ENCODE measurements at regions not wholly inside any gene's neighbourhood (a gene's known extent, or its start where the extent isn't known, plus 50 kb on each side); places are given as distances from the start of the nearest gene placed in this dataset.
"Not testable (repeated sequence)": the region's sequence is repeated elsewhere in the genome, so short reads cannot be mapped to it uniquely, and the experiment has no call there.

DNA sequence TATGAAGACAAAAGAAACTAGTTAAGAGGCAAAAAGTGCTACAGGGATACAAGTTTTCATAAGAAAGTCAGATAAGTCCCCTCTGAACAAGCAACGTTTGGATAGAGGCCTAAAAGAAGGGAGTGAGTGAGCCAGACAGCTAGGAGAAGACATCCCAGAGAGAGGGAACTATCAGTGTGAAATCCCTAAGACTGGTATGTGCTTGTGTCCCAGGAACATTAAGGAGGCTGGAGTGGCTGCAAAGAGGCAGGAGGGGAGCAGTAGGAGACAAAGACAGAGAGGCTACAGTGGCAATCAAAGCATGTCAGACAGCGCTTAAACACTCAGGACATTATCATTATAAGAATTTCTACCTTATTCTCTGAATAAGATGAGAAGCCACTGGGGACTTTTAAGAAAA, 139.1 kb upstream of the STK32A start:
- intact Hi-C loops (cut with DNase I, micrococcal nuclease): no loop called here
- ATAC-seq (no peak), DNase-seq (no peak)
- H3K36me3 ChIP-seq (ENCODE audit: low read depth): no peaks in the 10 kb centered on the region
- no peaks in the 10 kb centered on the region for H3K4me1 ChIP-seq (ENCODE audit: low read depth)
- TF ChIP-seq, protein P1, sequence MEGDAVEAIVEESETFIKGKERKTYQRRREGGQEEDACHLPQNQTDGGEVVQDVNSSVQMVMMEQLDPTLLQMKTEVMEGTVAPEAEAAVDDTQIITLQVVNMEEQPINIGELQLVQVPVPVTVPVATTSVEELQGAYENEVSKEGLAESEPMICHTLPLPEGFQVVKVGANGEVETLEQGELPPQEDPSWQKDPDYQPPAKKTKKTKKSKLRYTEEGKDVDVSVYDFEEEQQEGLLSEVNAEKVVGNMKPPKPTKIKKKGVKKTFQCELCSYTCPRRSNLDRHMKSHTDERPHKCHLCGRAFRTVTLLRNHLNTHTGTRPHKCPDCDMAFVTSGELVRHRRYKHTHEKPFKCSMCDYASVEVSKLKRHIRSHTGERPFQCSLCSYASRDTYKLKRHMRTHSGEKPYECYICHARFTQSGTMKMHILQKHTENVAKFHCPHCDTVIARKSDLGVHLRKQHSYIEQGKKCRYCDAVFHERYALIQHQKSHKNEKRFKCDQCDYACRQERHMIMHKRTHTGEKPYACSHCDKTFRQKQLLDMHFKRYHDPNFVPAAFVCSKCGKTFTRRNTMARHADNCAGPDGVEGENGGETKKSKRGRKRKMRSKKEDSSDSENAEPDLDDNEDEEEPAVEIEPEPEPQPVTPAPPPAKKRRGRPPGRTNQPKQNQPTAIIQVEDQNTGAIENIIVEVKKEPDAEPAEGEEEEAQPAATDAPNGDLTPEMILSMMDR (IDR thresholded peaks at IDR 0.05): no peak
- H3K4me3 ChIP-seq: no peak overlapping the region
- H3K9me3 ChIP-seq: no peaks in the 10 kb centered on the region

DNA sequence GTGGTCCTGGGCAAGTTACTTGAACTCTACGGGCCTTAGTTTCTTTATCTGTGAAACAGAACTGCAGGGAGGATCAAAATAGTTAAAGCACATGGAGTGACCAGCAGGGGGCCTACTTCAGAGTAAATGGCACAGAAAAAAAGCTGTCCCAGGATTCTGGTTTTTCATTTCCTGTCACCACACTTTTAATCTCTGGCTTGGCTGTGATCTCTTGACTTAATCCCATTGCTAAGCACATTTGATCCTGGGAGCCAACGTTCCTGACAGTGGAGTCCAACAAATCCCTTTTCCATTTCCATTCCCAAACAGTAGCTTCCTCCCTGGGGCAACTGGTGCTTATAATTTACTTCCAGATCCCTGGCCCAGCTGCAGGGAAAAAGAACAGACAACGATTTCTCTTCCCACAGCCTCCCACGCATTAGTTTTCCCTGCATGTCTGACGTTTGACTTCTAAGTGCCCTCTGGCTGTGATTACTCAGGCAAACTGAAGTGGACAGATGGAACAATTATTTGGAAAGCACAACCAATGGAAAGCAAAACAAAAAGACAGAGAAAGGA, 136.5 kb upstream of the STK32A start:
- intact Hi-C loops (cut with DNase I, micrococcal nuclease): no loop called here
- peak; percentile 35 for ATAC-seq
- no peaks in the 10 kb centered on the region for H3K36me3 ChIP-seq (ENCODE audit: low read depth)
- H3K4me3 ChIP-seq: no peak overlapping the region
- no peaks in the 10 kb centered on the region for H3K9me3 ChIP-seq
- peak in 1 of 3 donors; percentile 71 for DNase-seq
- no peaks in the 10 kb centered on the region for H3K4me1 ChIP-seq (ENCODE audit: low read depth)
- TF ChIP-seq, protein P1 (IDR thresholded peaks at IDR 0.05): peak; percentile 16

DNA sequence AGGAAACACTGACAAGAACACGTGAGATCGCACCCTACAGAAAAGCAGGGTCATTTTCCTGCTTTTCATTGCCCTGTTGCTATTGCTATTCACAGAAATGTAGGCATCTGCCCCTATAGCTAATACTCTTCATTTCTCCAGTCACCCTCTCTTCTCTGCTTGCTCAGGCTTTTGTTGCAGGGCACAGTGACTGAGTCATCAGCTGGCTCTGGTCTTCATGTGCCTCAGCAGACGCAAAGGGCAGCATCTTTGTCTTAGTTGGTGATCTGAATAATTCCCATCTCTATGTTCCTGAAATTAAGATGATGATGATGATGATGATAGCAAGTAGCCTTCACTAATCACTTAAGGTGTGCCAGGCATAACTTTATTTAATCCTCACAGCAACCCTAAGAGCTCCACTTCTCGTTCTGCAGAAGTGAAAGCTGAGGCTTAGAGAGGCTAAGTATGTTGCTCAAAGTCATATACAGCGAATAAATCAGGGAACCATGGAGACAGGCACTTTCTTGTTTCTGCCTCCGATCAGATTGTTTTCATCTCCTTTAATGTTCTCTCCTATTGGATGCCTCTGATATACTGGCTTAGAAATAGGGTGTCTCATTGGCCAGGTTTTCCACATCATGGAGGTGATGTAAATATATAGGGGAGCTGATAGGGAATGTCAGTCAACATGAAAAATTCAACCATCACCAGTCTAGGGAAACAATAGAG, 133.0 kb upstream of the STK32A start:
- Histone ChIP-seq H3K4me3 (no peak overlapping the region), H3K9me3 (no peaks in the 10 kb centered on the region), H3K4me1 (ENCODE audit: low read depth) (no peaks in the 10 kb centered on the region), H3K36me3 (ENCODE audit: low read depth) (no peaks in the 10 kb centered on the region)
- TF ChIP-seq, protein P1 (IDR thresholded peaks at IDR 0.05): no peak
- no peak for DNase-seq
- ATAC-seq: no peak
- intact Hi-C loops (cut with DNase I, micrococcal nuclease): no loop called here

DNA sequence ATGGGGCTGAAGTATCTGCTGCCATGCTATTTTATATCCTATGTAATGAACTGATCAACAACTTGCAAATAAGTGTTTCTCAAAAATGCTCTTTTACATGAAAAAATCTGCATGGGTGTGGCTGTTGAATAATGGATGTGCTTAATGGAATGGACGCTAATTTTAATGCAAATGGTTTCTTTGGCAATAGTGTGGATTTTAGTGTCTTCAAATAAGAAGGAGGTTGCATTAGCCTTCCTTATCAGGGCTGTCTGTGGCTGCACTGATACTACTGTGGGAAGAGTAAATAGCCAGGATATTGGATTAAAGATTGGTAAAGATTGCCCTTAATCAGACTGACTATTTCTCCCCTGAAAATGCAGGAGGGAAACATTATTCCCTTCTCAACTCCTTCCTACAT, 121.9 kb upstream of the STK32A start:
- H3K9me3 ChIP-seq: no peaks in the 10 kb centered on the region
- ATAC-seq: no peak
- no peaks in the 10 kb centered on the region for H3K4me1 ChIP-seq (ENCODE audit: low read depth)
- intact Hi-C loops (cut with DNase I, micrococcal nuclease): no loop called here
- TF ChIP-seq, protein P1 (IDR thresholded peaks at IDR 0.05): no peak
- no peak overlapping the region for H3K4me3 ChIP-seq
- DNase-seq: no peak
- no peaks in the 10 kb centered on the region for H3K36me3 ChIP-seq (ENCODE audit: low read depth)

DNA sequence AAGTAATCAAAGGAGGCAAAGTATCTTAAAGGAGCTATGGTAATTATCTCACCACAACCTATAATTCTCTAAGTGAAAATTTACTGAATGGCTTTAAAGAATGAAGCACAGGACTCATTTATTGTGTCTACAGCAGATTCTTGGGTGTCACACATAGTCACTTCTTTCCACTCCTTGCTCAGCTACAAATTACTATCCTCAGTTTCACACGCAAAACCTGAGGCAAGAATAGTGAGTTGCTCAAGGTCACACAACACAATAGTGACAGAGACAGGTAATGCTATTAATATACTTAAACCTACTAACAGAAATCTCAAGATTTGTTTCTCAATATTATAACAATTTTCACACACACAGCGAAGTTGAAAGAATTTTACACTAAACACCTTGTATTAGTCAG, 120.9 kb upstream of the STK32A start:
- ATAC-seq (no peak), DNase-seq (no peak)
- no peak overlapping the region for H3K4me3 ChIP-seq
- no peaks in the 10 kb centered on the region for H3K4me1 ChIP-seq (ENCODE audit: low read depth)
- TF ChIP-seq, protein P1 (IDR thresholded peaks at IDR 0.05): no peak
- intact Hi-C loops (cut with DNase I, micrococcal nuclease): no loop called here
- no peaks in the 10 kb centered on the region for H3K36me3 ChIP-seq (ENCODE audit: low read depth)
- H3K9me3 ChIP-seq: no peaks in the 10 kb centered on the region

DNA sequence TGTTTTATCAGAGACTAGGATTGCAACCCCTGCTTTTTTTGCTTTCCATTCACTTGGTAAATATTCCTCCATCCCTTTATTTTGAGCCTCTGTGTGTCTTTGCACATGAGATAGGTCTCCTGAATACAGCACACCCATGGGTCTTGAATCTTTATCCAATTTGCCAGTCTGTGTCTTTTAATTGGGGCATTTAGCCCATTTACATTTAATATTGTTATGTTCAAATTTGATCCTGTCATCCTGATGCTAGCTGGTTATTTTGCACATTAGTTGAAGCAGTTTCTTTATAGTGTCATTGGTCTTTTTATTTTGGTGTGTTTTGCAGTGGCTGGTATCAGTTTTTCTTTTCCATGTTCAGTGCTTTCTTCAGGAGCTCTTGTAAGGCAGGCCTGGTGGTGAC, 95.1 kb upstream of the STK32A start:
- H3K4me3 ChIP-seq; H3K4me1 ChIP-seq (ENCODE audit: low read depth); DNase-seq; intact Hi-C loops (cut with DNase I, micrococcal nuclease); ATAC-seq; H3K36me3 ChIP-seq (ENCODE audit: low read depth): not testable (repeated sequence)
- peaks cover 20% of the 10 kb centered on the region for H3K9me3 ChIP-seq
